ENCODE measurements at regions not wholly inside any gene's neighbourhood (a gene's known extent, or its start where the extent isn't known, plus 50 kb on each side); places are given as distances from the start of the nearest gene placed in this dataset.

- TF ChIP-seq CTCF (conservative IDR thresholded peaks at IDR 0.05 in 1 of 2, IDR thresholded peaks at IDR 0.05 in 1 of 2; ENCODE audit: extremely low read depth in 1 of 2, insufficient read depth in 1 of 2, low read depth in 1 of 2, low read length in 2 of 2) (no peak), EZH2 (IDR thresholded peaks at IDR 0.05; ENCODE audit: borderline replicate concordance, low read length) (no peak)
Observed at GRCh38 chr2:184413221-184413620, 185.1 kb upstream of the ZNF804A start.

Measured in mammary epithelial cell (primary cell).